CD4-positive, CD25-positive, alpha-beta regulatory T cell (primary cell): ENCODE measurements at regions not wholly inside any gene's neighbourhood (a gene's known extent, or its start where the extent isn't known, plus 50 kb on each side); places are given as distances from the start of the nearest gene placed in this dataset.

Experiments used
- ATAC-seq, 2 donors: fragments of 150-1000 bp; cut with Tn5 transposase; one replicate each; pipeline ENCODE4 v1.10.0; 2021; ENCODE audit warnings: low read depth in 2 of 2, moderate number of reproducible peaks in 2 of 2, moderate library complexity in 1 of 2
- DNase-seq, 3 donors: peaks; one replicate each; pipeline versions ENCODE4 v3.0.0 to v3.0.0-alpha.2; 2012 to 2022; ENCODE audit warnings: mixed read lengths in 1 of 3
- H3K27ac ChIP-seq: one replicate; pipeline ENCODE4 v1.7.0; 2013; ENCODE audit warnings: mild to moderate bottlenecking, low read length; ENCODE audit not compliant: insufficient read depth, poor library complexity, severe bottlenecking
- H3K27me3 ChIP-seq: one replicate; pipeline ENCODE4 v1.7.0; 2013; ENCODE audit warnings: low read length; ENCODE audit not compliant: control insufficient read depth, insufficient read depth
- H3K36me3 ChIP-seq: one replicate; pipeline ENCODE4 v1.7.0; 2013; ENCODE audit warnings: mild to moderate bottlenecking, low read length, moderate library complexity; ENCODE audit not compliant: control insufficient read depth, insufficient read depth
- H3K4me1 ChIP-seq: 2 replicates; pipeline ENCODE4 v1.7.0; 2013; ENCODE audit warnings: mild to moderate bottlenecking, low read length; ENCODE audit not compliant: insufficient read depth, control insufficient read depth, poor library complexity, severe bottlenecking
- H3K4me3 ChIP-seq: one replicate; pipeline ENCODE4 v1.7.0; 2013; ENCODE audit warnings: low read depth, mild to moderate bottlenecking, low read length, moderate library complexity
- H3K9me3 ChIP-seq, 2 experiments: 1 replicate in 1 of 2; 2 replicates in 1 of 2; pipeline ENCODE4 v1.7.0; 2013; ENCODE audit warnings: low read length in 2 of 2, mild to moderate bottlenecking in 1 of 2, moderate library complexity in 1 of 2; ENCODE audit not compliant: control insufficient read depth in 2 of 2
- H3K27ac Mint-ChIP-seq, 3 donors: one replicate each; pipeline ENCODE4 v1.8.0; 2020 to 2022; ENCODE audit warnings: mild to moderate bottlenecking in 3 of 3, mixed read lengths in 3 of 3, moderate library complexity in 2 of 3
- H3K27me3 Mint-ChIP-seq: one replicate; pipeline ENCODE4 v1.8.0; 2022; ENCODE audit warnings: mild to moderate bottlenecking, mixed read lengths
- H3K36me3 Mint-ChIP-seq: one replicate; pipeline ENCODE4 v1.8.0; 2020; ENCODE audit warnings: mixed read lengths
- H3K4me1 Mint-ChIP-seq, 4 donors: one replicate each; pipeline ENCODE4 v1.8.0; 2020 to 2022; ENCODE audit warnings: mixed read lengths in 4 of 4, mild to moderate bottlenecking in 1 of 4
- H3K4me3 Mint-ChIP-seq, 4 donors: one replicate each; pipeline ENCODE4 v1.8.0; 2020 to 2022; ENCODE audit warnings: mild to moderate bottlenecking in 4 of 4, mixed read lengths in 4 of 4, moderate library complexity in 3 of 4
- H3K9me3 Mint-ChIP-seq, 7 donors: one replicate each; pipeline ENCODE4 v1.8.0; 2020 to 2022; ENCODE audit warnings: mixed read lengths in 7 of 7, mild to moderate bottlenecking in 3 of 7, moderate library complexity in 2 of 7

- Histone ChIP-seq H3K27me3 (no peaks in the 10 kb centered on the region), H3K36me3 (no peaks in the 10 kb centered on the region), H3K9me3 (no peaks in the 10 kb centered on the region), H3K4me3 (no peak overlapping the region), H3K27ac (no peak overlapping the region), H3K4me1 (no peaks in the 10 kb centered on the region)
- no peaks in the 10 kb centered on the region for H3K27me3 Mint-ChIP-seq
- H3K27ac Mint-ChIP-seq: no peak overlapping the region
- DNase-seq (no peak), ATAC-seq (no peak)
- no peak overlapping the region for H3K4me3 Mint-ChIP-seq
- no peaks in the 10 kb centered on the region for H3K4me1 Mint-ChIP-seq
- no peaks in the 10 kb centered on the region for H3K36me3 Mint-ChIP-seq
- H3K9me3 Mint-ChIP-seq: peaks cover 0 to 14% (median 2%) of the 10 kb centered on the region in 7 donors
Measured at GRCh38 chr3:117527346-117527745, 817.8 kb downstream of the TUSC7 start.

GRCh38 chr3:117528688-117529087 is 819.1 kb downstream of the TUSC7 start:
- Mint-ChIP-seq H3K27me3 (no peaks in the 10 kb centered on the region), H3K9me3 (peaks cover 0 to 17% (median 2%) of the 10 kb centered on the region in 7 donors), H3K4me3 (no peak overlapping the region), H3K4me1 (no peaks in the 10 kb centered on the region), H3K27ac (peak overlapping the region in 1 of 3 donors; percentile 6), H3K36me3 (no peaks in the 10 kb centered on the region)
- no peak overlapping the region for H3K27ac ChIP-seq
- H3K36me3 ChIP-seq: no peaks in the 10 kb centered on the region
- ATAC-seq: no peak
- no peak overlapping the region for H3K4me3 ChIP-seq
- no peaks in the 10 kb centered on the region for H3K4me1 ChIP-seq
- H3K27me3 ChIP-seq: no peaks in the 10 kb centered on the region
- no peaks in the 10 kb centered on the region for H3K9me3 ChIP-seq
- DNase-seq: no peak

GRCh38 chr3:117531078-117531767 is 821.6 kb downstream of the TUSC7 start:
- H3K27ac Mint-ChIP-seq: no peak overlapping the region
- H3K27ac ChIP-seq: no peak overlapping the region
- no peaks in the 10 kb centered on the region for H3K9me3 ChIP-seq
- no peaks in the 10 kb centered on the region for H3K4me1 Mint-ChIP-seq
- H3K36me3 ChIP-seq: no peaks in the 10 kb centered on the region
- H3K4me1 ChIP-seq: no peaks in the 10 kb centered on the region
- ATAC-seq (no peak), DNase-seq (no peak)
- no peaks in the 10 kb centered on the region for H3K36me3 Mint-ChIP-seq
- H3K27me3 ChIP-seq: no peaks in the 10 kb centered on the region
- H3K9me3 Mint-ChIP-seq: peaks cover 1 to 17% (median 3%) of the 10 kb centered on the region in 7 donors
- H3K4me3 ChIP-seq: no peak overlapping the region
- no peaks in the 10 kb centered on the region for H3K27me3 Mint-ChIP-seq
- H3K4me3 Mint-ChIP-seq: no peak overlapping the region

GRCh38 chr3:117532268-117532667 is 822.7 kb downstream of the TUSC7 start:
- no peaks in the 10 kb centered on the region for H3K27me3 ChIP-seq
- H3K27ac Mint-ChIP-seq: no peak overlapping the region
- no peaks in the 10 kb centered on the region for H3K36me3 ChIP-seq
- no peaks in the 10 kb centered on the region for H3K4me1 Mint-ChIP-seq
- no peaks in the 10 kb centered on the region for H3K36me3 Mint-ChIP-seq
- peaks cover 1 to 19% (median 6%) of the 10 kb centered on the region in 7 donors for H3K9me3 Mint-ChIP-seq
- no peaks in the 10 kb centered on the region for H3K4me1 ChIP-seq
- no peak overlapping the region for H3K4me3 ChIP-seq
- ATAC-seq (no peak), DNase-seq (no peak)
- H3K4me3 Mint-ChIP-seq: no peak overlapping the region
- H3K27ac ChIP-seq: no peak overlapping the region
- H3K27me3 Mint-ChIP-seq: no peaks in the 10 kb centered on the region
- H3K9me3 ChIP-seq: no peaks in the 10 kb centered on the region

- Histone ChIP-seq H3K27me3 (no peaks in the 10 kb centered on the region), H3K27ac (no peak overlapping the region), H3K4me3 (no peak overlapping the region), H3K36me3 (no peaks in the 10 kb centered on the region), H3K9me3 (no peaks in the 10 kb centered on the region), H3K4me1 (no peaks in the 10 kb centered on the region)
- ATAC-seq: no peak
- no peak for DNase-seq
- no peak overlapping the region for H3K4me3 Mint-ChIP-seq
- no peaks in the 10 kb centered on the region for H3K4me1 Mint-ChIP-seq
- peaks cover 1 to 18% (median 6%) of the 10 kb centered on the region in 7 donors for H3K9me3 Mint-ChIP-seq
- H3K27ac Mint-ChIP-seq: no peak overlapping the region
- no peaks in the 10 kb centered on the region for H3K36me3 Mint-ChIP-seq
- no peaks in the 10 kb centered on the region for H3K27me3 Mint-ChIP-seq
Measured at GRCh38 chr3:117534138-117534537, 824.6 kb downstream of the TUSC7 start.

GRCh38 chr3:117536006-117536405 is 826.4 kb downstream of the TUSC7 start:
- ATAC-seq (no peak), DNase-seq (no peak)
- Mint-ChIP-seq H3K36me3 (no peaks in the 10 kb centered on the region), H3K4me3 (no peak overlapping the region), H3K27me3 (no peaks in the 10 kb centered on the region), H3K4me1 (no peaks in the 10 kb centered on the region), H3K9me3 (peaks cover 1 to 9% (median 6%) of the 10 kb centered on the region in 7 donors), H3K27ac (no peak overlapping the region)
- no peaks in the 10 kb centered on the region for H3K4me1 ChIP-seq
- no peaks in the 10 kb centered on the region for H3K27me3 ChIP-seq
- H3K4me3 ChIP-seq: no peak overlapping the region
- no peak overlapping the region for H3K27ac ChIP-seq
- no peaks in the 10 kb centered on the region for H3K9me3 ChIP-seq
- H3K36me3 ChIP-seq: no peaks in the 10 kb centered on the region

GRCh38 chr3:117537949-117538348 is 828.4 kb downstream of the TUSC7 start:
- Histone ChIP-seq H3K4me3 (no peak overlapping the region), H3K36me3 (no peaks in the 10 kb centered on the region), H3K4me1 (no peaks in the 10 kb centered on the region), H3K9me3 (no peaks in the 10 kb centered on the region), H3K27me3 (no peaks in the 10 kb centered on the region), H3K27ac (no peak overlapping the region)
- Mint-ChIP-seq H3K4me1 (no peaks in the 10 kb centered on the region), H3K4me3 (no peak overlapping the region), H3K27ac (no peak overlapping the region), H3K9me3 (peaks cover 0 to 9% (median 4%) of the 10 kb centered on the region in 7 donors), H3K36me3 (no peaks in the 10 kb centered on the region), H3K27me3 (no peaks in the 10 kb centered on the region)
- DNase-seq (no peak), ATAC-seq (no peak)

GRCh38 chr3:117539729-117540128 is 830.1 kb downstream of the TUSC7 start:
- no peak overlapping the region for H3K4me3 Mint-ChIP-seq
- peaks cover 0 to 8% (median 5%) of the 10 kb centered on the region in 7 donors for H3K9me3 Mint-ChIP-seq

More at GRCh38 chr3:117539729-117540128, 830.1 kb downstream of the TUSC7 start:
- Histone ChIP-seq H3K27me3 (no peaks in the 10 kb centered on the region), H3K36me3 (no peaks in the 10 kb centered on the region), H3K27ac (no peak overlapping the region), H3K4me1 (no peaks in the 10 kb centered on the region), H3K9me3 (no peaks in the 10 kb centered on the region), H3K4me3 (no peak overlapping the region)
- no peaks in the 10 kb centered on the region for H3K4me1 Mint-ChIP-seq
- no peak for DNase-seq
- H3K36me3 Mint-ChIP-seq: no peaks in the 10 kb centered on the region
- no peak overlapping the region for H3K27ac Mint-ChIP-seq
- no peak for ATAC-seq
- H3K27me3 Mint-ChIP-seq: no peaks in the 10 kb centered on the region
